HG03159 (cell line): ENCODE measurements at regions not wholly inside any gene's neighbourhood (a gene's known extent, or its start where the extent isn't known, plus 50 kb on each side); places are given as distances from the start of the nearest gene placed in this dataset.

Source experiments
- ATAC-seq: cut with Tn5 transposase; IDR thresholded peaks from one replicate; pipeline ENCODE4 v1.9.1; 2021; ENCODE audit warnings: mild to moderate bottlenecking, moderate library complexity; ENCODE audit not compliant: unreplicated experiment

DNA sequence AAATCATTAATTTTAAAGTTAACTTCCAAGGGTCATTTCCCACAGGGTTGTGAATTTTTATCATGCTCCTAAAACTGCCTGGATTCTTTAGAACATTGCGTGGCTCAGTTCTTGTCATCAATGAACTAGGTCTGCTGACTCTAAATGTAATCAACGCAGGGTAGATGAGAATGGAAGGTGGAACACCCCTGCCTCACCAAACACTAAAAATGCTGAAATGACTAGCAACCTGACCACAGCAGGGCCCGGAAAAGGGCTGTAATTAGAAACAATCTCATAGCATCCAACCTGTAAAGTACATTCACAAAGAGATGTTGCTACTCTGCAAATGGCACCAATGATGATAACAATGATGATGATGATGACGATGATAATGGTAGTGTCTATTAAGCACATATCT lies 356.9 kb downstream of the DEPDC1B start:
- ATAC-seq, result no peak

GRCh38 chr5:60340965-60341471 lies 358.9 kb downstream of the DEPDC1B start:
- peak; percentile 71 for ATAC-seq

GRCh38 chr5:60340326-60340725 lies 359.6 kb downstream of the DEPDC1B start:
- no peak for ATAC-seq

GRCh38 chr5:60339691-60340201 lies 360.2 kb downstream of the DEPDC1B start:
- ATAC-seq, result no peak

- ATAC-seq, result no peak
These were observed 361.1 kb downstream of the DEPDC1B start for GRCh38 chr5:60338846-60339245.

- no peak for ATAC-seq
These were observed 363.5 kb downstream of the DEPDC1B start for GRCh38 chr5:60336491-60336890.

GRCh38 chr5:60335913-60336312 lies 364.1 kb downstream of the DEPDC1B start:
- no peak for ATAC-seq

DNA sequence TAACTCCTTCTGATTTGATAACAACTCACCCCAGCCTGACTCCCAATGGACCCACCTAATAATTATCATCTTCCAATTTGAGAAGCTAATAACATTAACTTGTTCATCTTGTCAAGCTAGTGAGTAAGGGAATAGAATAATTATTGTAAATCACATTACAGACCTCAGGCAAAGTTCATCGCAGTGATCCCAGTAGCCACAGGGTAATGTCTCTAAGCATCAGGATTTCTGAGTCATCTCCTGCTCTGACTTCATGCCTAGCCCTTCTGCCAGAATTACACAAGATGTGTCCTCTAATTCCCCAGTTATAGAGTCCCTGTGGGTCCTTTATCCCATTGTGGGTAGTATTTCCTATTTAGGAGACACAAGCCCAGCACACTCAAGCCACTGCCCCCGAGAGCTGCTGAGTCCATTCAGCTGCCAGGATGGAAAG lies 365.7 kb downstream of the DEPDC1B start:
- no peak for ATAC-seq

DNA sequence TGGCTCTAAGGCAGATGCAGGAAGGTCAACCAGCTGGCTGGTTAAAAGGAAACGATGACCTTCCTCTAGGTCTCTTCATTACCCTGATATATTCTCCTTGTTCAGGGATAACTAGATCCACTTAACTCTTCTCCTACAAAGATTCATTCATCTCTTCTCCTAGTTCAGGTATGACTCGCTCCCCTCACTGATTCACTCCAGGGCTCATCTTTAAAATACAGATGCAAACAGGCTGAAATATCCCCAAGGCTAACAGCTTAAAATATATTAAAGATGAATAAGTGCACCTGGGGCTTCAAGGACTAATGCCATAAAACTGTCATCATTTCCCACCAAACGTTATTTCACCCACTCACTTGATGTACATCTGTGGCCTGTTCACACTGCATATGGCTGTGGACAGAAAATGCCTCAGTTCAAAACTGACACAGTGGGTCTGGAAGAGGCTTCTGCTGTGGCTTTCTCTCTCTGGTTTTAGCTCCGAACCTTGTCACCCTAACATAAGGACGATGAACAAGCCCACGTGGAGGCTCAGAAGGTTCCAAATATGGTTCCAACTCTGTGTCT lies 366.9 kb downstream of the DEPDC1B start:
- ATAC-seq, result peak; percentile 20

DNA sequence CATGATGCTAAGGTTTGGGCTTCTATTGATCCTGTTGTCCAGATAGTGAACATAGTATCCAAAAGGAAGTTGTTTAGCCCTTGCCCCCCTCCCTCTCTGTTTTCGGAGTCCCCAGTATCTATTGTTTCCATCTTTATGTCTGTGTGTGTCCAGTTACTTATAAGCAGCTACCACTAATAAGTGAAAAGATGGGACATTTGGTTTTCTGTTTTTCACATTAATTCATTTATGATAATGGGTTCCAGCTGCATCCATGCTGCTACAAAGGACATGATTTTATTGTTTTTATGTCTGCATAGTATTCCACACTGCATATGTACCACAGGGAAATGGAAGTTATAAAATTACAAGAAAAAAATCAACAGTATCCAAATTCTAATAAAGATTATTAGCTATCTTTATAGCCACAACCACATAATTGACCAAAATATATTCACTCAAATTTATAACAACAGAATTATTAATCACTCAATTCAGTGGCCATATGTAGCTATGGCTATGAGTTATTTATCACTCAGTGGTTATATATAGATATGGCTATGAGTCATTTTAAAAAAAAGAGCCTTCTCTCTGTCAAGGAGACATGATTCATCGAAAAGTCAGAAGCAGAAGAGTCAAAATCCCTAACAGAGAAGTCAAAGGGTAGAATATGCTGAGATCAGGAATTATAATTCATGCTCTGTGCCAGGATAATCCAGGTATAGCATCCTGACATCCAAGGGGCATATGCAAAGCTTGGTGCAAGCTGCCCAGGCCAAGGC lies 367.5 kb downstream of the DEPDC1B start:
- ATAC-seq, result peak; percentile 62

DNA sequence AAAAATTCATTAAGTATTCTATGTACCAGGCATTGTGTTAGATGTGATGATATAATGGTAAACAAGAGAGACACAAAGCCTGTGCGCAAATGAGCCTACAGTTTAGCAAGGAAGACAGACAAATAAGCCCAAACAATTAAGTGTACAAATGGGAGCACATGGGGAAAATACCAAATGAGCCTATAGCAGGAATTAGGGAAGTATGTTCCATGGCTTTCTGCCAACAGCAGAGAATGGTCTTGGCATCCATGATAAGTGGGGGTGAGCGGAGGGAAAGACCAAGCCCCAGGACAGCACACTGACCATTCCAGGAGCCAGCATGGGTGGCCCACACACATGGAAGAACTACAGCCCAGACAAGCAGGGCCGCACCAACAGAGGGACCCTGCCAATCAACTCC lies 369.7 kb downstream of the DEPDC1B start:
- no peak for ATAC-seq

- ATAC-seq, result no peak
These were observed 374.1 kb downstream of the DEPDC1B start for GRCh38 chr5:60325870-60326269.

DNA sequence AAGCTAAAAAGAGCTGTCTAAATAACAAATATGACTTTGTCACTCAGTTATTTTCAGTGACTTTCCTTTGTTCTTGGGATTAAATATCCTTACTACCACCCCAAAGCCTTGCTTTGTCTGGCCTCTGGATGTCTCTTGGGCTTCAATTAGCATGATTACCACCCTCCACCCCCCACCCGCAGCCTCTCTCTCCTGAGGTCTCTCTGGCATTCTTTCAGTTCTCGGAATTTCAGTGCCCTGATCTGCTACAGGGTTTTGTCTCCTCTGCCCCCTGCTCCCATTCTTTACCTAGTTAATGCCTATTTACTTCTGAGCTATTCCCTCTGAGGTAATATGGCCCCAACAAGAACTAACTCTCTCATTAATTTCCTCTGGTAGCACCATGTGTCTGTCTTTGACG lies 376.4 kb downstream of the DEPDC1B start:
- no peak for ATAC-seq

DNA sequence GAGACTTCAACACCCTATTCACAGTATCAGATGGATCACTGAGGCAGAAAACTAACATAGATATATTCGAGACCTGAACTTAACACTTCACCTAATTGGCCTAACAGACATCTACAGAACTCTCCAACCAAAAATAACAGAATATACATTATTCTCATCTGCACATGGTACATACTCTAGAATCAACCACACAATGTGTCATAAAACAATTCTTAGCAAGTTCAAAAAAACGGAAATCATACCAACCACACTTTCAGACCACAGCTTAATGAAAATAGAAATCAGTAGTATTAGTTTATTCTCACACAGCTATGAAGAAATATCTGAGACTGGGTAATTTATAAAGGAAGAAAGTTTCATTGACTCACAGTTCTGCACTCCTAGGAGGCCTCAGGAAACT lies 387.9 kb downstream of the DEPDC1B start:
- ATAC-seq, result no peak

DNA sequence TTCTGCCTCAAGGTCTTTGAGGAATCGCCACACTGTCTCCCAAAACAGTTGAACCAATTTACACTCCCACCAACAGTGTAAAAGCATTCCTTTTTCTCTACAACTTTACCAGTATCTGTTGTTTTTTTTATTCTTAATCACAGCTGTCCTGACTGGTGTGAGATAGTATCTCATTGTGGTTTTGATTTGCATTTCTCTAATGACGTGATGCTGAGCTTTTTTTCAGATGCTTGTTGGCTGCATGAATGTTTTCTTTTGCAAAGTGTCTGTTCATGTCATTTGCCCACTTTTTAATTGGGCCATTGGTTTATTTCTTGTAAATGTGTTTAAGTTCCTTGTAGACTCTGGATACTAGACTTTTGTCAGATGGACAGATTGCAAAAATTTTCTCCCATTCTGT lies 400.0 kb downstream of the DEPDC1B start:
- no peak for ATAC-seq

- ATAC-seq, result no peak
These were observed 402.3 kb downstream of the DEPDC1B start for GRCh38 chr5:60297658-60298057.

DNA sequence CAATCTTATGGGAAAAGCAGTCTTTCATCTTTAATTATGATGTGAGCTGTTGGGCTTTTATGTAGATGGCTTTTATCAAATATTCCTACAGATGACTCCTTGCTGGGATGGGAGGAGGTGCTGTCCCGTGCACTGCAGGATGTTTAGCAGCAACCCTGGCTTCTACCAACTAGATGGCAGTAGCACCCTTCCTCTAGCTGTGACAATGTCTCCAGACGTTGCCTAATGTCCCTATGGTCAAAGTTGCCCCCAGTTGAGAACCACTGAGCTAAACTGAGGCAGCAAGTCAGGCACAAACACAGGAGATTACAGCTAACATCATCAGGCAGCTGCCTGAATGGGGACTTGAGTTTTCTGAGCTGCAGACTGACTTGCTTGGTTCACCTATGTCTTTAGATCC lies 401.9 kb upstream of the PDE4D start:
- peak; percentile 60 for ATAC-seq

DNA sequence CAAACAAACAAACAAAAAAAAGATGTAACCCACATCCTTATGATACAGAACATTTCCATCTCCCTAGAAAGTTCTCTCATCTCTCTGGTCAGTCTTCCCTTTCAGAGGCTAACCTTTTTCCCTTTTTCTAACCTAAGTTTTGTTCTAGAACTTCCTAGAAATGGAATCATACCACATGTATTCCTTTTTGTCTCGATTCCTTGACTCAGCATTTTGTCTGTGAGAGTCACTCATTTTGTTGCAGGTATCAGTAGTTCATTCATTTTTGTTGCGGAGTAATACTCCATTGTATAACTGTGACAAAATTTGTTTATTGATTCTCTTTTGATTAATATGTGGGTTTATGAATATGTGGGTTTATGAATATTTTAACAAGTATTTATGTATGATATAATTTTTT lies 400.0 kb upstream of the PDE4D start:
- ATAC-seq, result no peak

- peak; percentile 95 for ATAC-seq
These were observed 393.7 kb upstream of the PDE4D start for GRCh38 chr5:60287174-60287771.

GRCh38 chr5:60285910-60286309 lies 392.4 kb upstream of the PDE4D start:
- no peak for ATAC-seq

DNA sequence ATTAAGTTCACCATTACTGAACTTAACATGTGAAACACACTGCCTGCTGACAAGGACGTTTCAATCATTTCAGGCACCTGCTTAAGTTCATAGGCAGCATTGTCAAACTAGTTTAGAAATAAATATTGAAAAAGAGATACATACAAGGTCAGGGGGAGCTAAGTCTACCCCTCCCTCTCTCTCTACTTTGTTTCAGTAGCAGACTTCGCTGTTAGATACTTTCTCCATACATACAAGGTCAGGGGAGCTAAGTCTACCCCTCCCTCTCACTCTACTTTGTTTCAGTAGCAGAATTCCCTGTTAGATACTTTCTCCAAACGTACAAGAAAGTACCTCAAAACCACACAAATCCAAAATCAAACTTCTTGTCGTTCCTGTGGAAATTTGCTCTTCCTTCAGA lies 387.4 kb upstream of the PDE4D start:
- ATAC-seq, result no peak

GRCh38 chr5:60277941-60278340 lies 384.4 kb upstream of the PDE4D start:
- no peak for ATAC-seq
